A673 (cell line): ENCODE measurements at regions not wholly inside any gene's neighbourhood (a gene's known extent, or its start where the extent isn't known, plus 50 kb on each side); places are given as distances from the start of the nearest gene placed in this dataset.

Experiments used
- BruUV-seq: library from RNA; stranded (reverse); fragments of 400-500 nt; replicated peaks from 2 replicates; lab custom pipeline; 2021; lab: Mats Ljungman, UMichigan
- CTCF ChIA-PET: fragments of 300-600 bp; sonication (Branson Sonifier 250); formaldehyde crosslinking; loops from one replicate; lab custom pipeline; 2022; ENCODE audit warnings: antibody characterized with exemption; lab: Charles Lee
- POLR2A ChIA-PET: fragments of 300-600 bp; sonication (Branson Sonifier 250); formaldehyde crosslinking; loops from one replicate; lab custom pipeline; 2022; ENCODE audit warnings: antibody characterized with exemption; ENCODE audit not compliant: low non-redundant PET; lab: Charles Lee
- DNase-seq: peaks from one replicate; pipeline ENCODE4 v3.0.0-alpha.2; 2015; ENCODE audit warnings: low spot score
- H3K27ac ChIP-seq: fragments of 200-600 bp; sonication (generic); 2 replicates; pipeline ENCODE4 v1.5.1; 2016; ENCODE audit warnings: mixed run types, low read depth, mild to moderate bottlenecking, mixed read lengths, antibody characterized with exemption, low read length; ENCODE audit not compliant: poor library complexity, severe bottlenecking
- H3K27me3 ChIP-seq: fragments of 200-600 bp; sonication (generic); replicated peaks from 2 replicates; pipeline ENCODE4 v1.6.1; 2017; ENCODE audit warnings: mixed run types, low read depth, mild to moderate bottlenecking, mixed read lengths, antibody characterized with exemption, low read length; ENCODE audit not compliant: insufficient read depth, poor library complexity
- H3K36me3 ChIP-seq: fragments of 200-600 bp; sonication (generic); 2 replicates; pipeline ENCODE4 v1.6.1; 2016; ENCODE audit warnings: mixed run types, mild to moderate bottlenecking, mixed read lengths, antibody characterized with exemption, low read length; ENCODE audit not compliant: insufficient read depth, poor library complexity, severe bottlenecking
- H3K4me1 ChIP-seq: fragments of 200-600 bp; sonication (generic); 2 replicates; pipeline ENCODE4 v1.6.1; 2017; ENCODE audit warnings: mixed run types, mild to moderate bottlenecking, mixed read lengths, antibody characterized with exemption, low read length; ENCODE audit not compliant: insufficient read depth, poor library complexity, severe bottlenecking
- H3K4me3 ChIP-seq: fragments of 200-600 bp; sonication (generic); 2 replicates; pipeline ENCODE4 v1.5.1; 2016; ENCODE audit warnings: low read depth, mixed run types, mild to moderate bottlenecking, mixed read lengths, low read length; ENCODE audit not compliant: poor library complexity, severe bottlenecking
- H3K9me3 ChIP-seq: fragments of 200-600 bp; sonication (generic); 2 replicates; pipeline ENCODE4 v1.6.1; 2016; ENCODE audit warnings: mixed run types, low read depth, mild to moderate bottlenecking, mixed read lengths, antibody characterized with exemption, low read length; ENCODE audit not compliant: poor library complexity, severe bottlenecking
- EZH2 ChIP-seq: fragments of 200-600 bp; sonication (generic); IDR thresholded peaks from 2 replicates; pipeline ENCODE4 v1.6.1; 2017; ENCODE audit warnings: borderline replicate concordance, low read depth, mild to moderate bottlenecking, mixed read lengths, antibody characterized with exemption, low read length; ENCODE audit not compliant: poor library complexity, severe bottlenecking
- intact Hi-C: fragments of 100-400 bp; cut with micrococcal nuclease; formaldehyde crosslinking; loops from one replicate; pipeline ENCODE4 v1.10.0; 2022; ENCODE audit not compliant: unreplicated experiment
- TF ChIP-seq, protein P1 (sequence below): fragments of 300-800, 200-600 bp; sonication (generic); conservative IDR thresholded peaks from 2 replicates; pipeline ENCODE4 v1.5.1; 2017; ENCODE audit warnings: low read depth, mild to moderate bottlenecking, antibody characterized with exemption, low read length, moderate library complexity, mixed read lengths

DNA sequence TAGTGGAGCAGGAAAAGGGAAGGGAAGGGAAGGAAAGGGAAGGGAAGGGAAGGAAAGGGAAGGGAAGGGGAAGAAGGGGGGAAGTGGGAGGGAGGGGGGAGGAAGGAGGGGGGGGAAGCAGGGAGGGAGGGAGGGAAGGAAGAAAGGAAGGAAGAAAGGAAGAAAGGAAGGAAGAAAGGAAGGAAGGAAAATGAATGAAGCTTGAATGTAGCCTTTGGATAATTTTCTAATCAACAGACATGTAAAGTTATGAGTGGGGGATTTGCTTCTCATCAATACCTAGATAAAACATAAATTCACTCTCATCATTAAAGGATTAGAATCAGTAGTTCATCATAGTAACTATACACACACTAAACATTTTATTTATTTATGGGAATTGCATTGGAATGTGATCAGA lies 446.9 kb upstream of the FAM241A start:
- TF ChIP-seq, protein P1, sequence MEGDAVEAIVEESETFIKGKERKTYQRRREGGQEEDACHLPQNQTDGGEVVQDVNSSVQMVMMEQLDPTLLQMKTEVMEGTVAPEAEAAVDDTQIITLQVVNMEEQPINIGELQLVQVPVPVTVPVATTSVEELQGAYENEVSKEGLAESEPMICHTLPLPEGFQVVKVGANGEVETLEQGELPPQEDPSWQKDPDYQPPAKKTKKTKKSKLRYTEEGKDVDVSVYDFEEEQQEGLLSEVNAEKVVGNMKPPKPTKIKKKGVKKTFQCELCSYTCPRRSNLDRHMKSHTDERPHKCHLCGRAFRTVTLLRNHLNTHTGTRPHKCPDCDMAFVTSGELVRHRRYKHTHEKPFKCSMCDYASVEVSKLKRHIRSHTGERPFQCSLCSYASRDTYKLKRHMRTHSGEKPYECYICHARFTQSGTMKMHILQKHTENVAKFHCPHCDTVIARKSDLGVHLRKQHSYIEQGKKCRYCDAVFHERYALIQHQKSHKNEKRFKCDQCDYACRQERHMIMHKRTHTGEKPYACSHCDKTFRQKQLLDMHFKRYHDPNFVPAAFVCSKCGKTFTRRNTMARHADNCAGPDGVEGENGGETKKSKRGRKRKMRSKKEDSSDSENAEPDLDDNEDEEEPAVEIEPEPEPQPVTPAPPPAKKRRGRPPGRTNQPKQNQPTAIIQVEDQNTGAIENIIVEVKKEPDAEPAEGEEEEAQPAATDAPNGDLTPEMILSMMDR: no peak
- H3K4me1 ChIP-seq: no peaks in the 10 kb centered on the region
- no peak overlapping the region for H3K27ac ChIP-seq
- BruUV-seq: no TSS peak
- intact Hi-C loops: no loop called here
- no peaks in the 10 kb centered on the region for H3K36me3 ChIP-seq
- ChIA-PET POLR2A (no interaction called here), CTCF (no interaction called here)
- H3K9me3 ChIP-seq: no peaks in the 10 kb centered on the region
- H3K27me3 ChIP-seq: no peaks in the 10 kb centered on the region
- DNase-seq: no peak
- H3K4me3 ChIP-seq: no peak overlapping the region

DNA sequence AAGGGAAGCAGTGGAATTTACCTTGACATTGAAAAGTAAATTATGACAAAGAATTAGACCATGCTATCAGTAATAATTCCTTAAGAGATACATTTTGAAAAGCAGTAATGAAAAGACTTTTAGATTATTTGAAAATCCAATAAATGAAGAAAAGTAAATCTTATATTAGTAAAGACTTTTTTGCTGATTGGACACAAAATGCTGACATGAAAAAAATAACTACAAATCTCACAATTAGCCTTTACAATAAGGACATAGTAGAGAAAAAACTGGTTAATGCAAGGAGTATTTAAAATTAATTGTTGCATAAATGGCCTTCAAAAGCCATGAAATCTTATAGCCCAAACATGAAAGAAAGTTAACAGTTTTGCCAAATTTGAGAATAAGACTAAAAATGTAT lies 446.1 kb upstream of the FAM241A start:
- H3K27ac ChIP-seq: no peak overlapping the region
- ChIA-PET POLR2A (no interaction called here), CTCF (no interaction called here)
- H3K27me3 ChIP-seq: no peaks in the 10 kb centered on the region
- no peak for TF ChIP-seq EZH2
- TF ChIP-seq, protein P1: no peak
- intact Hi-C loops: no loop called here
- DNase-seq: no peak
- H3K9me3 ChIP-seq: no peaks in the 10 kb centered on the region
- no TSS peak for BruUV-seq
- no peaks in the 10 kb centered on the region for H3K4me1 ChIP-seq
- no peak overlapping the region for H3K4me3 ChIP-seq
- H3K36me3 ChIP-seq: no peaks in the 10 kb centered on the region

DNA sequence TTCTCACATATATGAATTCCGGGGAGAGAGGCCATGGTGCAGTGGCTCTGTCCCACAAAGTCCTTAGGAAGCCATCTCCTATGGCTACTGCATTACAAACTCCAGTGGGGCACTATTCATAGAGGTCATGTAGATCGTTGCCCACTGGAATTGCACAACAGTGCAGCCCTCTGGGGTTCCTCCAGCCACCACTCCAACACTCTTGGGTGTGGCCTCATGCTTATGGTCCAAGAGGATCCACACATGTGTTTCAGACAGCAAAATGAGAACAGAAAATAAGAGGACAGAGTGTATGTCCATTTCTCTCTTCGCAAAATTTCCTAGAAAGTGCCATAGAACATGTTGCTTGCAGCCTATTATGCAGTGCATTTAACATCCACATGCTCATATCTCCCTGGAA lies 444.2 kb upstream of the FAM241A start:
- H3K4me1 ChIP-seq: no peaks in the 10 kb centered on the region
- H3K4me3 ChIP-seq: no peak overlapping the region
- DNase-seq: no peak
- TF ChIP-seq, protein P1: no peak
- TF ChIP-seq EZH2: no peak
- intact Hi-C loops: no loop called here
- no peaks in the 10 kb centered on the region for H3K27me3 ChIP-seq
- no peaks in the 10 kb centered on the region for H3K36me3 ChIP-seq
- no peak overlapping the region for H3K27ac ChIP-seq
- ChIA-PET POLR2A (no interaction called here), CTCF (no interaction called here)
- BruUV-seq: no TSS peak
- H3K9me3 ChIP-seq: no peaks in the 10 kb centered on the region
